Skin epidermis (tissue), 12 donors: ENCODE measurements at regions not wholly inside any gene's neighbourhood (a gene's known extent, or its start where the extent isn't known, plus 50 kb on each side); places are given as distances from the start of the nearest gene placed in this dataset.

Experiments
- H3K27ac ChIP-seq, 21 experiments: fragments of 200-600 bp; sonication (generic) in 11 of 21; one replicate each; pipeline ENCODE4 v1.5.0; 2020; ENCODE audit warnings: mild to moderate bottlenecking in 3 of 21, inconsistent platforms in 2 of 21, moderate library complexity in 2 of 21
- H3K4me3 ChIP-seq, 7 experiments: fragments of 200-600 bp; sonication (generic) in 2 of 7; one replicate each; pipeline ENCODE4 v1.5.0; 2020; ENCODE audit warnings: inconsistent platforms in 2 of 7, mild to moderate bottlenecking in 2 of 7, moderate library complexity in 1 of 7

GRCh38 chr4:108350332-108350731 is 181.6 kb upstream of the LEF1 start:
- Histone ChIP-seq H3K27ac (peak overlapping the region in 1 of 21 experiments; percentile 4), H3K4me3 (no peak overlapping the region)

- Histone ChIP-seq H3K27ac (no peak overlapping the region), H3K4me3 (no peak overlapping the region)
Measured at GRCh38 chr4:108346818-108347210, 178.1 kb upstream of the LEF1 start.

DNA sequence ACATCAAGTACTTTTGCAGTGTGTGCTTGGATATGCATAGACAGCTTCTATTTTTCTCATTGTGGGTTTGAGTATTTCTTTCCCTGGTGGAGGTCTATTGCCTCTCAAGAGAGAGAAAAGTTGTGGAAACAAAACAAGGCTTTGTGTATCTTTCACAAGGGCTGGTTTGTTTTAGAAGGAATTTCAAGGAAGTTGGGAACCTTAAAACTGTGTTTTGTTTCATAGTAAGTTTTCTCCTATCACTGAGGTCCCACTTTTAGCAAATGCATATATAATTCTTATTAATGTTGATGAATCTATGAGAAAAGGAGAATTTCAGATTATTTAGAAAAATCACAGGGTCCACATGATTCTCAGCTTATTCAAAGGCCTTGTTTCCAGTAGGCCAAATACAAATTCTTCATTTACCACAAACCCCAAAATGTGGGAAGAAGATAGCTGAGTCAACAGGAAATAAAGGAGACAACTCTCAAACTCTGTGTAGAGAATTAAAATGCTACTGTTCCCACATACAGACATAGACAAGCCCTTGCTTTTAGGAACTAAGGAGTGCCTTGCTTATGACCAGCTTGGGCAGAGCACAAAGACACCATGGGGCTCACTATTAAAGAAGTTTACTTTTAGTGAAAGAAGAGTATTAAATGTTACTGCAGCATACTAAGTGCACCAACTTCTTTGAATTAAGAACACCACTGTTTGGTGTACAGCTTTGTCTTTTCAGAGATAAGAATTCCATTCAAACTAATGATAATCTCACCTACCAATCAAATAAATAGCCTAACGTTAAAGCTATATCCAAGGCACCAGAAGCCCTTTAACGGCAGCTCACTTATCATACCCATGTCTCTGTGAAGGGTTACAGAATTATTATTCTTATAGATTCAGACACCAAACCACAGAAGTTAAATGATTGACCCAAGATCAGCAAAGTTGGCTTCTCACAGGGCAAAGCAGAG is 177.4 kb upstream of the LEF1 start:
- no peak overlapping the region for H3K4me3 ChIP-seq
- peak overlapping the region in 1 of 21 experiments; percentile 36 for H3K27ac ChIP-seq

GRCh38 chr4:108342325-108342970 is 173.7 kb upstream of the LEF1 start:
- H3K27ac ChIP-seq = peak overlapping the region in 2 of 21 experiments; percentile 2 to 67
- no peak overlapping the region for H3K4me3 ChIP-seq

- H3K27ac ChIP-seq = no peak overlapping the region
- H3K4me3 ChIP-seq = no peak overlapping the region
Measured at GRCh38 chr4:108337923-108338322, 169.2 kb upstream of the LEF1 start.

DNA sequence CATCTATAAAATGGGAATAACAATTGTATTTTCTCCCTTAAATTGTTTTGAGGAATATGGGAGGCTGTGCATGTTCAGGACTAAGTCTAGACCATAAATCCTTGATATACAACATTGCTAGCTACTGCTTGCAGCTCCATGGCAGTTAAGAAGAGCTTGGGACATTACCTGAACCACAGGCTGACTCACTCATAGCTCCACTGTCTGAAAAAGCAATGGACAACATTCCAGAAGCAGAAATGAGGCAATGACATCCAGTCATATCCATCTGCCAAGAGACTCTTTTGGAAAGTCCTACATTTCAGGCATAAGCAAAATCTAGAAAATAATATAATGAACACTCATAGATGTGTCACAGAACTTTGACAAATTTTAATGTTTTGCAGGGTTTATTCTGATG is 167.3 kb upstream of the LEF1 start:
- Histone ChIP-seq H3K27ac (no peak overlapping the region), H3K4me3 (no peak overlapping the region)

GRCh38 chr4:108335081-108335480 is 166.3 kb upstream of the LEF1 start:
- Histone ChIP-seq H3K4me3 (no peak overlapping the region), H3K27ac (no peak overlapping the region)

GRCh38 chr4:108334031-108334430 is 165.3 kb upstream of the LEF1 start:
- Histone ChIP-seq H3K4me3 (no peak overlapping the region), H3K27ac (no peak overlapping the region)

- no peak overlapping the region for H3K27ac ChIP-seq
- H3K4me3 ChIP-seq = no peak overlapping the region
Measured at GRCh38 chr4:108333353-108333942, 164.7 kb upstream of the LEF1 start.

GRCh38 chr4:108331905-108332632 is 163.3 kb upstream of the LEF1 start:
- Histone ChIP-seq H3K4me3 (no peak overlapping the region), H3K27ac (no peak overlapping the region)

- Histone ChIP-seq H3K4me3 (no peak overlapping the region), H3K27ac (no peak overlapping the region)
Measured at GRCh38 chr4:108328383-108328732, 159.6 kb upstream of the LEF1 start.

DNA sequence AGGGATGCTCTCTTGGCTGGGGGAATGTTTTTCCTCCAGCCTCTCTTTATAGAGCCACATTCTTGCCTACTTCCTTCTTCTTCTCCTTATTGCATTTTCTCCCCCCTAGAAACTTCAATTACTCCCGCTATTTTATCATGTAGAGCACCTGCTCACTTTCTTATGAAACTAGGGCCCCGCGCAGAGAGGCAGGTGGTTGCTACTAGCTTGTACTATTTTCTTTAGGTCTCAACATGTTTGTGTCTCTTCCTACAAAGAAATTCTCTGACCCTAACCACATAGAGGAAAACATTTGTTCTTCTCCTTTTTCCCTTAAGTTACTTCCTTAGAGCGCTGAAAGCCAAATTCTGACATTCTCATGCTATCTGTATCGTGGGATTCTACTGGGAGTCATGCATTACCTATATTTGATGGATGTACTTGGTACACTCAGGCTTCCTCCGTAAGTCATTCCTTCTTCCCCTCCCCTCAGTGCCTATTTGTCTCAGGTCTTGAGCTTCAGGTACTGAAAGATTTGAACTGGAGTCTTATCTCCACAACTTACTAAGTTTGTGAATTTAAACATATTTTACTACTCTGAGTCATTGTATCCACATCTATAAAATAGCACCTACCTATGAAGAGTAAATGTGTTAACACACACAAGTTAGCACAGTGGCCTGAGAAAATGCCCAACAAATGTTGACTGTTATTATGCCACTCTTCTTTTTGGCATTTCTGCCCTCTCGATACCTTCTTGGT is 159.1 kb upstream of the LEF1 start:
- no peak overlapping the region for H3K4me3 ChIP-seq

GRCh38 chr4:108325561-108325960 is 156.8 kb upstream of the LEF1 start:
- H3K4me3 ChIP-seq = no peak overlapping the region

More for the DNA sequence above, 159.1 kb upstream of the LEF1 start:
- H3K27ac ChIP-seq = no peak overlapping the region

GRCh38 chr4:108324450-108324849 is 155.7 kb upstream of the LEF1 start:
- Histone ChIP-seq H3K4me3 (no peak overlapping the region), H3K27ac (no peak overlapping the region)

More at GRCh38 chr4:108325561-108325960, 156.8 kb upstream of the LEF1 start:
- H3K27ac ChIP-seq = no peak overlapping the region

DNA sequence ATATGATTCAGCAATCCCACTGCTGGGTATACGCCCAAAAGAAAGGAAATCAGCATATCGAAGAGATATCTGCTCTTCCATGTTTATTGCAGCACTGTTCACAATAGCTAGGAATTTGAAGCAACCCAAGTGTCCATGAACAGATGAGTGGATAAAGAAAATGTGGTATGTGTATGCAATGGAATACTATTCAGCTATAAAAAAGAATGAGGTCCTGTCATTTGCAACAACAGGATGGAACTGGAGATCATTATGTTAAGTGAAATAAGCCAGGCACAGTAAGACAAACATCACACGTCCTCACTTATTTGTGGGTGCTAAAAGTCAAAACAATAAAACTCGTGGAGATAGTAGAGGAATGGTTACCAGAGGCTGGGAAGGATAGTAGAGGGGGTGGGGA is 153.8 kb upstream of the LEF1 start:
- Histone ChIP-seq H3K4me3 (no peak overlapping the region), H3K27ac (no peak overlapping the region)

DNA sequence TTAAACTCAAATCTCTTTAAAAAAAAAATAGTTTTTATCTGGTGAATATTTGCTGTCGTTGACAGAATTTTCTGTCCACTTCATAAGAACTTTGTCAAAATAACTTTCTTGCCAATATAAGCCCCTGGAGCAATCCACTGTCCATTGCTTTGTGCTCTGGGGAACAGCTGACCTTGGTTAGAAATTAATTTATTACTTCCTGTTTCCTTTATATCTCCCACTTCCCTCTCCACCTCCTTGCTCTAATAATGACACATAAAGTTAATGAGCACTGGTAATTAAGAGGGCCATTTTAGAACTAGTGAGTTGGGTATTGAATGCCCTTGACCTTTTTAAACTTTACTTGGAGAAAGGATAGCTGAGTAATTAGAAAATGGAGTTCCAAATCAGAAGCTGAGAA is 151.3 kb upstream of the LEF1 start:
- no peak overlapping the region for H3K4me3 ChIP-seq
- H3K27ac ChIP-seq = no peak overlapping the region

GRCh38 chr4:108317377-108317776 is 148.6 kb upstream of the LEF1 start:
- no peak overlapping the region for H3K4me3 ChIP-seq
- H3K27ac ChIP-seq = no peak overlapping the region

GRCh38 chr4:108315694-108316093 is 147.0 kb upstream of the LEF1 start:
- no peak overlapping the region for H3K27ac ChIP-seq

DNA sequence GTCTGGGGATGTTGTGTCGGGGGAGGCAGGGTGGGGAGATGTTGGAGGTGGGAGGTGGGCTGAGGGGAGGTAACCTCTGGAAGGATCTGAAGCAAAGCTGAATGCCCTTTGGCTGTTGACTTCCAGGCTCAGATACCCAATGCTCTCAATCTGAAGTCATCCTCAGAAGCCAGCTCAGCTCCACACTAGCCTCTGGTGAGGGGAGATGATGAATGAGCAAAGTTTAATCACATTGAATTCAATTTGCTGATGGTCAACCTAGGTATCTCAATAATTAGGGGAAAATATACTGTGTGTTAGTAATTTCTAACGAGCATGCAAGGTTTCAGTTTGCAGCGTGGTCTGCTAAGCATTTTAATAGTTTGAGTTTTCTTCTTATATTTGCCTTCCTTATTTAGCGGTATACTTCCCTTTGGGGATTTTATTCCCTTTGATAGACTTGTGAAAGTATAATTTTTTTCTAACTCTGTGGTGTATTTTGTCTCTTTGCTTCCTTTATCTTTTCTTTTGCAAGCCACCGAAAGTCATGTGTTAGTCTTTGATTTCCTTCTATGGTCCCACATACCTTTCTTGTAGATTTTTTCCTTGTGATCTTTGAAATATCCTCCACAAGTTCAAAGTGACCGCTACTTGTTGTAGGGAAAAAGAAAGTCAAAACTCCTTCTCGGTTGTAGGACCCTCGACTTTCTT is 146.3 kb upstream of the LEF1 start:
- H3K27ac ChIP-seq = peak overlapping the region in 1 of 21 experiments; percentile 3
- H3K4me3 ChIP-seq = no peak overlapping the region

More at GRCh38 chr4:108315694-108316093, 147.0 kb upstream of the LEF1 start:
- no peak overlapping the region for H3K4me3 ChIP-seq
